ENCODE measurements at regions not wholly inside any gene's neighbourhood (a gene's known extent, or its start where the extent isn't known, plus 50 kb on each side); places are given as distances from the start of the nearest gene placed in this dataset.

- WGBS (ENCODE audit: insufficient coverage, low coverage, low lambda C conversion rate, missing lambda C conversion rate), result 70% methylated on average over 2 of the region's 2 CpGs
- intact Hi-C loops (cut with DNase I), result no loop called here
- no peaks in the 10 kb centered on the region for H3K9me3 ChIP-seq
- H3K4me1 ChIP-seq, result no peaks in the 10 kb centered on the region
- no peak overlapping the region for H3K27ac ChIP-seq
- no peak for DNase-seq
- no peak overlapping the region for H3K4me3 ChIP-seq
- no peak for ATAC-seq
- H3K36me3 ChIP-seq, result no peaks in the 10 kb centered on the region
- no peaks in the 10 kb centered on the region for H3K27me3 ChIP-seq
- TF ChIP-seq POLR2A (IDR thresholded peaks at IDR 0.05) (no peak), CTCF (IDR thresholded peaks at IDR 0.05) (no peak)
Observed at GRCh38 chr13:107091428-107091827, 523.5 kb upstream of the ARGLU1 start.

GRCh38 chr13:107088061-107088460, 520.1 kb upstream of the ARGLU1 start:
- no peaks in the 10 kb centered on the region for H3K4me1 ChIP-seq
- H3K27ac ChIP-seq, result no peak overlapping the region
- TF ChIP-seq POLR2A (IDR thresholded peaks at IDR 0.05) (no peak), CTCF (IDR thresholded peaks at IDR 0.05) (no peak)
- no peak overlapping the region for H3K4me3 ChIP-seq
- H3K9me3 ChIP-seq, result no peaks in the 10 kb centered on the region
- intact Hi-C loops (cut with DNase I), result no loop called here
- no peaks in the 10 kb centered on the region for H3K36me3 ChIP-seq
- ATAC-seq (no peak), DNase-seq (no peak)
- H3K27me3 ChIP-seq, result no peaks in the 10 kb centered on the region
- 59% methylated on average over 1 of the region's 1 CpG for WGBS (ENCODE audit: insufficient coverage, low coverage, low lambda C conversion rate, missing lambda C conversion rate)

- Histone ChIP-seq H3K4me3 (no peak overlapping the region), H3K27ac (no peak overlapping the region), H3K9me3 (no peaks in the 10 kb centered on the region), H3K27me3 (no peaks in the 10 kb centered on the region), H3K4me1 (no peaks in the 10 kb centered on the region), H3K36me3 (no peaks in the 10 kb centered on the region)
- no peak for ATAC-seq
- TF ChIP-seq CTCF (IDR thresholded peaks at IDR 0.05) (no peak), POLR2A (IDR thresholded peaks at IDR 0.05) (no peak)
- 30% methylated on average over 1 of the region's 1 CpG for WGBS (ENCODE audit: insufficient coverage, low coverage, low lambda C conversion rate, missing lambda C conversion rate)
- intact Hi-C loops (cut with DNase I), result no loop called here
- DNase-seq, result no peak
Observed at GRCh38 chr13:107079423-107080049, 511.6 kb upstream of the ARGLU1 start.

GRCh38 chr13:107078229-107078765, 510.4 kb upstream of the ARGLU1 start:
- no peak for TF ChIP-seq POLR2A (IDR thresholded peaks at IDR 0.05)
- no peaks in the 10 kb centered on the region for H3K36me3 ChIP-seq
- H3K27ac ChIP-seq, result no peak overlapping the region
- intact Hi-C loops (cut with DNase I), result no loop called here
- 81% methylated on average over 5 of the region's 6 CpGs for WGBS (ENCODE audit: insufficient coverage, low coverage, low lambda C conversion rate, missing lambda C conversion rate)
- DNase-seq (no peak), ATAC-seq (no peak)
- H3K4me1 ChIP-seq, result no peaks in the 10 kb centered on the region
- H3K4me3 ChIP-seq, result no peak overlapping the region
- no peaks in the 10 kb centered on the region for H3K9me3 ChIP-seq
- no peaks in the 10 kb centered on the region for H3K27me3 ChIP-seq

- no peaks in the 10 kb centered on the region for H3K4me1 ChIP-seq
- 49% methylated on average over 3 of the region's 3 CpGs for WGBS (ENCODE audit: insufficient coverage, low coverage, low lambda C conversion rate, missing lambda C conversion rate)
- ATAC-seq (no peak), DNase-seq (no peak)
- no peak for TF ChIP-seq POLR2A (IDR thresholded peaks at IDR 0.05)
- no peak for TF ChIP-seq CTCF (IDR thresholded peaks at IDR 0.05)
- no peaks in the 10 kb centered on the region for H3K36me3 ChIP-seq
- H3K27me3 ChIP-seq, result no peaks in the 10 kb centered on the region
- H3K4me3 ChIP-seq, result no peak overlapping the region
- no peak overlapping the region for H3K27ac ChIP-seq
- intact Hi-C loops (cut with DNase I), result no loop called here
- H3K9me3 ChIP-seq, result no peaks in the 10 kb centered on the region
Observed at GRCh38 chr13:107076801-107077200, 508.9 kb upstream of the ARGLU1 start.
